NCI-H1436 (cell line): ENCODE measurements at regions not wholly inside any gene's neighbourhood (a gene's known extent, or its start where the extent isn't known, plus 50 kb on each side); places are given as distances from the start of the nearest gene placed in this dataset.
"Not testable (repeated sequence)": the region's sequence is repeated elsewhere in the genome, so short reads cannot be mapped to it uniquely, and the experiment has no call there.

Source experiments
- DNase-seq: peaks from one replicate; lab custom pipeline; 2025; lab: John Stamatoyannopoulos, UW

DNA sequence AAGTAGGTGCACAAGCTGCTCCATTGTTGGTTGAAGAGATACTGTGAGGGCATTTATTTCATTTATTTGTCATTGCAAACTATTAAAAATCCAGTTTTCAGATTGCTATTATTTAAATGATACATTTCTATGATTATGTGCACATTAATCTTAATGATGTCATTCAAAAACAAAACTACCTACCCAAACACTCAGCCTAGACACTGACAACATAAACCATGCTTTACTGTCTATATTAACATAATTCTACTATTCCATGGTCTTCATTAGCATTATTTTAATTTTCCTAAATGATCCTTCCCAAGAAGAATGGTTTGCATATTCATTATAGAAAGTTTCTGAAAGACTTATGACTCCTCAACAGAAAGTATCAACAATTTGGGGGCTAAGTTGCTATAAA is 813.0 kb upstream of the SLITRK5 start:
- no peak for DNase-seq

DNA sequence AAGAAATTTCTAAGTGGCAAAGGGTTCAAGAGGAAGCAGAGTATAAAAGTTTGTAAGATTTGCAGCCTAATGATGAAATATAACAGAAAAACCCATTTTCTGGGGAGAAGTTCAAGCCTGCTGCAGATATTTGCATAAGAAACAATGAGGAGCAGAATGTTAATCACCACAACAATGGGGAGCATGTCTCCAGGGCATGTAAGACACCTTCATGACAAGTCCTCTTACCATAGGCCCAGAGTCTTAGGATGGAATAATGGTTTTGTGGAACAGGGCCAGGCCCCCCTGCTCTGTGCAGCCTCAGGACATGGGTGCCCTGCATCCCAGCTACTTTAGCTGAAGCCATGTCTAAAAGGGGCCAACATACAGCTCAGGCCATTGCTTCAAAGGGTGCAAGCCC is 809.0 kb upstream of the SLITRK5 start:
- no peak for DNase-seq

DNA sequence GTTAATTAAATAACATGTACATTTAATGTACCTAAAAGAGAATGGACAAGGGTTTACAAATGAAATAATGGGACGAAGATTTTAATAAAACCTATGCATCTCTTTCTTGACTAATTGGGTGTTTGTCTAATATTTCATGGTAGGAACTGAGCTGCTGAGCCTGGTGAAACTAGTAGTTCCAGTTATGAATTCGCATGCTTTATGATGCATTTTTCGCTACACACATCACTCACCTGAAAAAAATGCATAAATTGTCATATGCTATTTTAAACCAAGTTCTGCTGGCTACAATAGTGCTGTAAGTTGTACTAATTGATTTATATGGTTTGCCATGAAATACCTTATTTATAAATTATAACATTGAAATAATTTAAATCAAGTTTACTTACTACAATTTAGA is 806.8 kb upstream of the SLITRK5 start:
- no peak for DNase-seq

DNA sequence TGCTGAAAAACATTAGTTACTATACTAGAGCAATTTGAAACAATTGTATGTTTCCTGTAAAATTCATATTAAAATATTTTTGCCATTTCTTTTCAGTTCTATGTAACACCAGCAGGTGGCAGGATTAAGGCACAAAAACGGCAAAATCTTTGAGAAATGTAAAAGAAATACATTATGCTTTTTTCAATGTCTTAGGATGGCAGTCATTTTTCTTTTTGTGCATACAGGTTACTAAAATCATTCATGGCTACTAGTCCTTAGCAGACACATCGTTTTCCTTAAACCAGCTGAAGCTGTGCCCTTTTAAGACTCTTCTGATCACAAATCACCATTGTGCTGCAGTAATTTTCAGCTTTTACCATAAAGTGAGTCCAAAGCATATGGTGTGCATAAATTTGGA is 800.7 kb upstream of the SLITRK5 start:
- no peak for DNase-seq

DNA sequence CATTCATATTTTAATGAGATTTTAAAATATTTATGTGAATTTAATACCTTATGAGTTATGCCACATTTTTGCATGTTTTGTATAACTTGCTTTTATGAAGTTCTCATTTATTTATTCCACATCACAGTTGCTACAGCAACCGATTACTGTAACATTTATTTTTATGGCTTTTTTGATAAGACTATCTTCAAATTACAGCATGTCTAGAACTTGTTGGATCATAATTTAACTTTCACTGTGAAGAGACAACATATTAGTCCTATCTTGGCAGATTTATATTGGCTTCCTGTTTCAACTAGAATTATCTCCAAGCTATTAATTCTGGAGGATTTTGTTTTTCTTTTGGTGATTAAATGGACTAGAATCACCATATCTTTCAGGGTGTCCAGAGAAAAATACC is 793.7 kb upstream of the SLITRK5 start:
- no peak for DNase-seq

DNA sequence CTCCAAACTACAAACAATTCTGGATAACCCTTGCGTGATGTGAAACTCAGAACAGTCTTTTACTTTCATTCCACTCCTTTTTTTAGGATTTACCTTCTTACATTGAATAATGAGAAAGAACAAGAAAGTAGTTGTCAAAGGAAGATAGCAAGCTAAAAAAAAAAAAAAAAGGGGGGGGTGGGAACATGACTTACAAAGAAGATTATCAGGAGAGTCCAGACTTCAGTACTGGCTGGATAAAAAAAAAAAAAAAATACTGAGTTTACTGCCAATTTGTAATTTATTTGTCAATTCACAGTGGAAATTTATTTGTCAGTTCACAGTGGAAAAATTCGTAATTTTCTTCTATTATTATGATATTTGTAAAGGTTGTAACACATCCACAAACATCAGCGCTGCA is 792.4 kb upstream of the SLITRK5 start:
- no peak for DNase-seq

DNA sequence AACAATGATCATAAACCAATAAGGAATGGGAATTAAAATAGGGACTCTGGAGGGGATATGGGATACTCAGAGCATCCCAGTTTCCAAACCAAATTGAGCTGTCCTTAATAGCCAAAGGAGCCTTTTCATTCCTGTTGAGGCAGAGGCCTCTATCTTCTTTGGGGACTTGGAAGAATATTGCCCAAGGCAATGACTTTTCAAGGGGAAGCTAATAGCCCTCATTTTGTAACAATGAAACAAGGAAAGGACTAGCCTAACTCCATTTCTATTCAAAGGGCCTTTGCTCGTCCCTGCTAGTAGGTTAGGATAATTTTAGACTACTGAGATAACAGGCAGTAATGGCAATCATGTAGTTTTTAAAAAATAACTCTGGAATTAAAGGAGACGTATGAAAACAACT is 789.8 kb upstream of the SLITRK5 start:
- DNase-seq = no peak

DNA sequence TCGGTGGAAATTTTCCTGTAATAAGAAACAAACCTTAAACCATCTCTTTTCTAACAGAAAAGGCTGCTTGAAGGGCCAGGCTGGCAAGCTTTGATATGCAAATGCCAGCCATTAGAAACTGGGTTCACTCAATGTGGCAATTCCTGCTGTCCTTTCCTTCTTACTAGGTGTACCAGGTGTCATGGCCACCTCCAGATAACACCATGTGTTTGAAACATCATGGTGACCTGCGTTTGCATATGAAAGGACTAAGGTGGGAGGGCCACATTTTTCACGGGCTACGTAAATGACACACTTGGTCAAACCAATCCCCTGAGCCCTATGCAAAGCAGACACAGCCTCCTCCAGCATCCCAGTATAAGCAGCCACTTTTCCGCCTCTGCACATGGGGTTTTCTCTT is 789.1 kb upstream of the SLITRK5 start:
- DNase-seq = no peak

DNA sequence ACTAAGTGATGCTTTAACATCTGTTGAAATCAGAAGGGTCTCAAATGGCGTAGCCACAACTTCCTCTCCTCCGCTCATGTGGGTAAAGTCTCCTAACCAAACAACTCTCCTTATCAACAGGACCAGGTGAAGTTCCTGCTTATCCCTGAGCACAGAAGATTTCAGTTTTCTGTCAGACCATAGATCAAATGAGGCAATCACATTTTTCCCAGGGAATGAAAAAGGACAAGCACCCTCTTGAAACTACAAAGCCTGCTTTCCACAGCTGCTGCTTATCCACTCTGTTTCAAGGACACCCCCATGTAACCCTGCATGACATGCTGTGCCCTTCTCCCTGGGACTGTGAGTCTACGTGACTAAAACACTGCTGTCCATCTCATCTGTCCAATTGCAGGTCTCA is 788.3 kb upstream of the SLITRK5 start:
- DNase-seq = no peak

DNA sequence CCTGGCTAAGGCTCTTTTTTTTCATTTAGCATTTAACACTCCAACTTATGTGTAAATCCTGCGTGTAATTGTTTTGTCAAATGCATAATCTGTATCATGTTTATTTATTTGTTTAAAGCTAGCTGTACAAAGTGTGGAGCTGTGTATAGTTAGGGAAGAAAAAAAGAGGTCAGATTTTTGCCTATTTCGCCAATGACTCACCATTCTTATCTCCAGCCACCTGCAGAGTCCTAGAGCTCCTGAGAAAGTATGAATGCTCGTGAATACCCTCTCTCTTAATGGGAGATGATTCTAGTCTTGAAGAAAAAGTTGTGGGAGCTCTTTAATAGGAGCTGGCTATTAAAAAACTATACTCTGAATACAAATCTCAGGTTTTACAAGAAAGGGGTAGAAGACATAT is 778.8 kb upstream of the SLITRK5 start:
- no peak for DNase-seq

DNA sequence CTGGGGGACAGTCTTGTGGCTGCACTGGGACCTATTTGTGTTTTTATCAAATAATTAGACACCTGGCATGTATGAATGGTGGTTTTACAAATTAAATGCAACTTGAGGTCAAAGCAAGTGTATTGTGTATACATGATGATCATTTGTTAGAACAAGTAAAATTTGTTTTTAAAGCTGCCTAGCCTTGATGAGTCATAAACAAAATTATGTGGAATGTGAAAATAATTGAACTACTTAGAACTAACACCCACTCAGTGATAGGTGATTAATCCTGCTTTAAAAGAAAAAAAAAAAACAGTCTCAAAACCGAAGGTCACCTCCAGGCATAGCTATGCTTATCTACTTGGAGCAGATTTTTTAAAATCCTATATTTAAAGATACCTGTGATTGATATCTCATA is 770.3 kb upstream of the SLITRK5 start:
- no peak for DNase-seq

DNA sequence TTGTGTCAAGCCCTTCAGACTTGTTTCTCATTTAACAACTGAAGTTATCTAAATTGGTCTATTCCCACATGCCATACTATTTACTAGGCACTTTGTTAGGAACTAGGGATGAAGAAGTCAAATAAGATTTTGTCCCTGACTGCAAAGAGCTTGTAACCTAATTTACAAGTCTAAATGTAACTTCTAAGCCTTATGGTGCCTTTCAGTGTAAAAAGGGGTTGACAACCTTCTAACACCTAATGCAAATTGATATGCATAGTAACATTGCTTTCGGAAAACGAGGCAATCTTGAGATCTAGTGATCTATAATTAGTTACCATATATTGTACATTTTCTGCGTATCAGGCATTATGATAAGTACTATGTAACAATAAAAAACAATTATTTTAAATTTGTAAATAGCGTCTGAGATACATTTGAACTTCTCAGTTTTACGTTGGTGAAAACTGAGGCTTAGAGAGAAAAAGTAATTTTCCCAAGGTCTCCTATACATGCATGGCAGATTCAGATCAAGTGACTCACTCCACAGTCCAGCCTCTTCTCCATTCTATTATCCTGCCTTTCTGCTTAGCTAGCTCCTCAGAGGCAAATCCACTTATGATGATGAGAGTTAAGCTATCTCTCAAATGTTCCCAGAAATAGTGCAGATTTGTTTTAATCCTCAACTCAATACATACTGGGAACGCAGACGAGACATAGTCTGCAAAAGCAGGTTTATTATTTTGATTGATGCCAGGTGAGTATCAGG is 764.9 kb upstream of the SLITRK5 start:
- DNase-seq = no peak

DNA sequence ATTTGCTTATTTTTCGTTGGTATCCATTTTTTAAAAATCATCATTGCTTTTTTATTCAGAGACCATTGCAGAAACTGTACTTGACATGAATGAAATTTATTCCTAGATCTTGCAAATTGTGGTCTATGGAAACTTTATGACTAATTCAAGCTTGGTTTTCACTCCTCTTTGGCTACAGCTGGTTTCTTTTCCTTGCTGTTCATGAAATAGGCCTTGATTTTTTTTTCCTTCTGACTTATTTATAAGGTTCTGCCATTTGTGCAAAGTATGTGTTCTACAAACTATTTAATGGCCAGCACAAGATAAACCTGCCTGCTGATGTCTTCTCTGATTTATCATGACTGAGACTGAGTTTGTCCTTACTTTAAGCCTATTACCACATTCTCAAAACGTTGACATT is 764.0 kb upstream of the SLITRK5 start:
- no peak for DNase-seq

DNA sequence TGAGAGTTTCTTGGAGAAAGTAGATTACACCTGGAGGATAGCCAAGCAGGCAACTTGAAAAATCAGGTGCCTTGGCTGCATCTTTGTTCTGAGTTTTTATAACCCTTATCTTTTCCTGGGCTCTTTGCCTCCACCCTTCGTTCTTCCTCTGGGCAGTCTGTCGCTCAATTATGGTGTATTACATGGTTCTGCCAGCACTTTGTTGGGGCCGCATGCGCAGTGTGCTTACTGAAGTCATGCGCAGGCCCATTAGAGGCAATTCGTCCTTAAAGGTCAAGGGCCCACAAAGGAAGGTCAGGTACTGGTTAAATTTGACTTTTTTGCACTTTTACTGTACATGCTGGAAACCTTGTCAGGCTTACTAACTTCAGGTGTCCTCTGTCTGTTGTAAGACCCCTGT is 761.9 kb upstream of the SLITRK5 start:
- no peak for DNase-seq

DNA sequence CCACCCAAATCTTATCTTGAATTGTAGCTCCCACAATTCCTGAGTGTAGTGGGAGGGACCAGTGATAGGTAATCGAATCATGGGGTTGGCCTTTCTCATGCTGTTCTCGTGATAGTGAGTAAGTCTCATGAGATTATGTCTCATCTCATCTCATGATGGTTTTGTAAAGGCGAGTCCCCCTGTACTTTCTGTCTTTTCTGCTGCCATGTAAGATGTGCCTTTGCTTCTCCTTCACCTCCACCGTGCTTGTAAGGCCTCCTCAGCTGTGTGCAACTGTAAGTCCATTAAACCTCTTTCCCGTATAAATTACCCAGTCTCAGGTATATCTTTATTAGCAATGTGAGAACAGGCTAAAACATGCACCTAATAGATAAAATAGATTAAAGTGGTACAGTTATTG is 756.4 kb upstream of the SLITRK5 start:
- no peak for DNase-seq

DNA sequence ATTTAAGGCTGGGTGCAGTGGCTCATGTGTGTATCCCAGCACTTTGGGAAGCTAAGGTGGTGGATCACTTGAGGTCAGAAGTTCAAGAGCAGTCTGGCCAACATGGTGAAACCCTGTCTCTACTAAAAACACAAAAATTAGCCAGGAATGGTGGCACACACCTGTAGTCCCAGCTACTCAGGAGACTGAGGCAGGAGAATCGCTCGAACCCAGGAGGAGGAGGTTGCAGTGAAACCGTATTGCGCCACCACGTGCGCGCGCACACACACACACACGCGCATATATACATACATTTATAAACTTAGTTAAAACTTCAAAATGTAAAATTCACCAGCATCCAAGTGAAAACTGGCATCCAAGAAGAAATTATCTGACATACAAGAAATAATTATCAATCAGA is 753.7 kb upstream of the SLITRK5 start:
- not testable (repeated sequence) for DNase-seq

DNA sequence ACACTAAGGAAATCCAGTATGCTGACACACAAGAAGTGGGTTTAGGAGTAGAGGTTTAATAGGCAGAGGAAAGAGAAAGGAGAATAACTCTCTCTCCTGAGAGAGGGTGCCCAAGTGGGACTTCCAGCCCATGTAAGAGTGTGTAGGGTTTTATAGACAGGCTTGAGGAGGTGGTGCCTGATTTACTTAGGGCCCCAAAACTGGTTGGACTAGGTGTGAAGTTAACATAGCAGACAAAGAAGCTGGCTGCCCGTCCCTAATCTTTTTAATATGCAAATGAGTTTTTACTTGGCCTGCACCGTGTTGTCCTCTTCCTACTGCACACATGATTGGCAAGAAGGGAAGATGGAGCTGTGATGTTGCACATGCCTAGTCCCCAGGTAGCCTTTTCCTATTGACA is 752.5 kb upstream of the SLITRK5 start:
- no peak for DNase-seq

DNA sequence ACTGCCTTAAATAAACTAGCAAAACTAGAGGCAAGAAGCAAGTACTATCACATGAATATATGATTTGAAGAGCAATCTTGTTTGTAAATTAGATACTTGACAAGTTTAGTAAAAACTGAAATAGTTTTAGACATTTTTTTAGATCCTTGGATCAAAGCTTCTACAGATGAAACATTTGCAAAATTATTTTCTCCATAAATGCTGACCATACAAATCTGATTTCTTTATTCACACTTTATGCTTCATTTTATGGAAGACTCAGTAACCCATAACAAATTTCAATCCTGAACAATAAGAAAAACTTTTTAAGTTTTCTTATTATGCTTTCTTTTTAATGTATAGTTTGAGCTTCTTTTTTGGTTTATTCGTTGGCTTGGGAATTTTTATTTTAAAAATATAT is 750.2 kb upstream of the SLITRK5 start:
- DNase-seq = no peak

DNA sequence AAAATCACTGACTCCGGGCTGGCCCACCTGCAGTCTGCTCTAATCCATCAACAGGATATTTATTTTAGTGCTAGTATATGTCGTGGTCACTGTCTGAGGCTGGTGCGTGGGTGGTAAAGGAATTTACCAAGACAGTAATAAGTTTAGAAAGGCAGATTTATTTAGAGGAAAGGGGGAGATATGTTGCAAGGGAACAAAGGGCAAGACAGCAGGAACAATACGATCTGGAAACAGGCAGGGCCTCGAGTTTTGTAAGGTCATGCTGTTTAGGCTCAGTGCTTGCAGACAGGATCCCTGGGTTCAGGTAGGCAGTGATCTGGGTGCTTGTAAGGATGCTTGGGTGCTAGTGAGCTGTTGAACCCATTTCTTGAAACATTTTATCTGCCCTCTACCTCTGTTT is 748.2 kb upstream of the SLITRK5 start:
- DNase-seq = no peak

DNA sequence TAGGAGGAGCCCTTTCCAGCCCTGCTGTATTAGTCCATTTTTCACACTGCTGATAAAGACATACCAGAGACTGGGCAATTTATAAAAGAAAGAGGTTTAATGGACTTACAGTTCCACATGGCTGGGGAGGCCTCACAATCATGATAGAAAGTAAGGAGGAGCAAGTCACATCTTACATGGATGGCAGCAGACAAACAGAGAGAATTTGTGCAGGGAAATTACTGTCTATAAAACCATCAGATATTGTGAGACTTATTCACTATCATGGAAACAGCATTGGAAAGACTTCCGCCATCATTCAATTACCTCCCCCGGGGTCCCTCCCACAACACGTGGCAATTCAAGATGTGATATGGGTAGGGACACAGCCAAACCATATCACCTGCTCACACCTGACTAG is 744.3 kb upstream of the SLITRK5 start:
- DNase-seq = not testable (repeated sequence)

DNA sequence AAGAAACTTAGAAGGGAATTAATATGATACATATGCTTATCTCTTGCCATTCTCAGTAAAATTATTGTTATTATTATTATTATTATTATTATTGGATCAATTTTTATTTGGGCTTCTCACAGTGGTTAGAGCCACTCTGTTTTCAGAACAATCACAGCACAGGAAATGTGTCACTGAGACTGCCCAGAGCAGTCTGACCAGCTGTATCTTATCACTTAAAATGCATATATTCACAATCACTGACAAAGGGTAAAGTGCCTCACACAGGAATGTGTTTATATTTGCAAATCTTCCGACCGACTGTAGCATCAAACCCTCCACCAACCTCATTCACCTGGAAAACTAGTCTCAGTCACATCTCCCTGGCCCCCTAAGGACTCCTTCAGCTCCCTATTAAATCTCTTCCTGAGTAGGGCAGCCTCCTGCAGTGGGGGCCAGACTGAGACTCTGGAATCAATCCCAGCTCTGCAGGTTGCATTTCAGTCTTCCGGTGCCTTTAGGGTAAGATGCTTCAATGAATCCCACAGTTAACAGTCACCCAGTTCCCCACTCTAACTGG is 738.3 kb upstream of the SLITRK5 start:
- no peak for DNase-seq

DNA sequence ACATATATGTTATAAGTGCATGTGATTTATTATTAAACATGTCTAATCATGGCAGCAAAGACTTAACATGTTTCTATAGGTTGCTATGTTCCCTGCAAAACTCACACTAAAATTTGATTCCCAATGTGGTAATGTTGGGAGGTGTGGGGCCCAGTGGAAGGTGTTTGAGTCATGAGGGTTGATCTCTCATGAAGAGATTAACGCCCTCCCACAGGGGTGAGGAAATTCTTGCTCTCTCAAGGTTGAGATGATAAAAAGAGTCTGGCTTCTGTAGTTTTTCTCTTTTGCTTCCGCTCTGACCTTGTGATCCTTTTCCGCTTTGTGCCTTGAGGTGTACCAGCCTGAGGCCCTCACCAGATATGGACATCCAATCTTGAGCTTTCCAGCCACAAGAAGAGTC is 737.5 kb upstream of the SLITRK5 start:
- no peak for DNase-seq

DNA sequence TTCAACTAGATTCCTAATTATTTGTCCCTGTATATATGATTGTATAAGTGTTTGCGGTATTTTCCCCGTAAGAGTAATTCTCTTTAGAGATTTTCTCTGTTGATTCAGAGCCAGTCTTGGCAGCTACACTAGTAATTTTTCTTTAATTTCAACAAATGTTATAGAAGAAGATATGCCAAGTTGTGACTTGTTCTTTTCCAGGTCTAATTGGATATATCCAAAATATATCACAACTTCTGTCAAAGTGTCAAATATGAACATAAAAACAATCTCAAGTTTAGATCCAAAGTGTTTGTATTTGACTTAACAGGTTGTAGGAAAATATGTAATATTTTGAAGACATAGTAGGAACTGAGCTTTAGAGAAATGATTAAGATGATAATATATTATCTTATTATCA is 733.9 kb upstream of the SLITRK5 start:
- no peak for DNase-seq

DNA sequence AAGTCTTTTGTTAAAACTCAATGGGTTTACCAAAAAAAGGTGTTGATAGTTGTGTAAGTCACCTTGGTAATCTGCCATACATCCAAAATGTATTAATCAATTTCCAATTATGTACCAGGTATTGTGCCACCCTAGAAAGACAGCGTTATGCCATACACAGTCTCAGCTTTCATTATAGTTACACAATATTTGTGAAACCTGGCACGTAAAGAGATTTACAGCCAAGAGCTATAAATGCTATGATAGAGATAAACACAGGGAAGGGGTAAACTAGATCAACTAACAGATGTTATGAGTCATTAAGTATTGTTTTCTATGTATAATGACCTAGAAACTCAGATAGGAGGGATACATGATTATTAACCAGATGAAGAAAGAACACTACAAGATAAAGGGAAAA is 725.6 kb upstream of the SLITRK5 start:
- DNase-seq = no peak
